SK-MEL-5 (cell line): ENCODE measurements at regions not wholly inside any gene's neighbourhood (a gene's known extent, or its start where the extent isn't known, plus 50 kb on each side); places are given as distances from the start of the nearest gene placed in this dataset.
"Not testable (repeated sequence)": the region's sequence is repeated elsewhere in the genome, so short reads cannot be mapped to it uniquely, and the experiment has no call there.

Source experiments
- DNase-seq: peaks from one replicate; pipeline ENCODE4 v3.0.0-alpha.2; 2016; ENCODE audit warnings: low read depth, low spot score
- in situ Hi-C: cut with HindIII; loops from 2 replicates; pipeline ENCODE4 v1.10.0; 2016; ENCODE audit warnings: low sequenced_read_pairs, high pct_unique_total_duplicates, low pct_unique_long_range_greater_than_20kb

DNA sequence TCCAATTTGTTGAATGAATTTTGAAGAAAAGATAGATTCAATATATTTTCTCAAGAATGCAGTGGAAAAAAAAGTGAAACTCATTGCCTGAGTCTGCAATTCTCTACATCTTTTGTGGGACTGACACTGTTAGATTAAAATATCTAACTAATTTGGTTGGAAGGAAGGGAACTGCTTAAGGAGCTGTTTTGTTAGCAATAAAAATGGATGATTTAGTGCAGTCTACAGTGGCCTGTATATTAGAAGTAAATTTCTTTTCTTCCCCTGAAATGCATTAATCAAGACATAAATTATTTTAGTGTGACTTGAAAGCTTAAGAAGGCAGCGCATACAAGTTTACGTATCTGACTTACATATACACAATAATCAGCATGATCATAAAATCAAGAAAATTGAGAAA lies 1332.6 kb downstream of the EPHA7 start:
- no peak for DNase-seq
- in situ Hi-C loops, result no loop called here

DNA sequence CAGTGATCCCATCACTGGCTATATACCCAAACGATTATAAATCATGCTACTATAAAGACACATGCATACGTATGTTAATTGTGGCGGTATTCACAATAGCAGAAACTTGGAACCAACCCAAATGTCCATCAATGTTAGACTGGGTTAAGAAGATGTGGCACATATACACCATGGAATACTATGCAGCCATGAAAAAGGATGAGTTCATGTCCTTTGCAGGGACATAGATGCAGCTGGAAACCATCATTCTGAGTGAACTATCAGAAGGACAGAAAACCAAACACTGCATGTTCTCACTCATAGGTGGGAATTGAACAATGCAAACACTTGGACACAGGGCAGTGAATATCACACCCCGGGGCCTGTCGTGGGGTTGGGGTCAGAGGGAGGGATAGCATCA lies 1335.4 kb downstream of the EPHA7 start:
- DNase-seq, in situ Hi-C loops: not testable (repeated sequence)

- in situ Hi-C loops, result no loop called here
- no peak for DNase-seq
Observed at GRCh38 chr6:92072387-92072786, 1347.0 kb downstream of the EPHA7 start.

DNA sequence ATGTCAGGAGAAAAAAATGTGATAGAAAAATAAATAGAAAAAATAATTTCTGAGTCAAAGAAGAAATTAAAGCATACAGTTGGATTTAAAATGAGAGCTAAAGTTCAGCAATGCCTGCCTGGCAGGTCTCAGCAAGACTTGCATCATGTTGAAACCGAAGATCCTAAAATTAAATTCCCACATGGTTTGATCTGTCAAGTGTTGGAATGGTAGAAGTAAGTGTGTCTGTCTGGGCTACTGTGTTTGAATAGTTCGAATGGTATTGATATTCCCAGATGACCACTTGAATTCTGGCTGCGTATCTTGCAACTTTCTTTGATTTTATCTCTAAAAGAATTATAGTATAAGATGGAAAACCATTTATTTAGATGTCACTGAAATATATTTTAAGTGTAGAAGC lies 1349.6 kb downstream of the EPHA7 start:
- no peak for DNase-seq
- in situ Hi-C loops, result no loop called here

DNA sequence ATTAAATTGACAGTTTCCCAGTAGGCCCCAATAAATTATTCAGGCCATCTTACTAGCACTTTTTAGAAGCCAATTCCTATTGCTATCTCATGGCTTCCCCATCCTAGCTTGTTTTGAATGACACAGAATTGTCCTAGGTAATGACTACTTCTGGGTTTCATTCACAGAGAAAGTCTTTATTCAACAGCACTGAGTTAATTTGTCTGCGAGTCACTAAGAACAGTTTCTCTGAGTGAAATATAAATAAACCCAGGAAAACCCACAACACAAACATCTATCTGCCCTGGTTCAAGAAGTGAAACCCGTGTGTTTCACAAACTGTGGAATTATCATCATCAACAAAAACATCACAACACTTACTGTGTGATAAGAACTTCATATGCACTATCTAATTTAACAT lies 1366.8 kb downstream of the EPHA7 start:
- in situ Hi-C loops, result no loop called here
- DNase-seq, result no peak

DNA sequence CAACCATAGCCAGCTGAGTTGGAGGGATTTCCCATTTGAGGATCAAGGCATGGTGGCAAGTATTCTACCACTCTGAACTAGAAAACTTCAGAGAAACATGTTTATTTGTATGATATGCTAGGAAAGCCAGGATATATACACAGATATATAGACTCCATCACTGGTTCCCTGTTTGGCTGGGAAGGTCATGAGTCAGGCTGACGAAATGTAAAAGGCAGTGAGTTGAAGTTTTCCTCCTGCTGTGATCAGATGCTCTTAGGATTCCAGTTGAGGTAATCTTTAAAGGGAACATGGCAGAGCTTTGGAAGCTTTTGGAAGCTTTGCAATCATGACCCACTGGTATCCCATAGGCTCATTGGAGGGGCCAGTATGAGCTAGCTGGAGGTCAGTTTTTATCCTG lies 1369.1 kb downstream of the EPHA7 start:
- in situ Hi-C loops, result no loop called here
- DNase-seq, result no peak

DNA sequence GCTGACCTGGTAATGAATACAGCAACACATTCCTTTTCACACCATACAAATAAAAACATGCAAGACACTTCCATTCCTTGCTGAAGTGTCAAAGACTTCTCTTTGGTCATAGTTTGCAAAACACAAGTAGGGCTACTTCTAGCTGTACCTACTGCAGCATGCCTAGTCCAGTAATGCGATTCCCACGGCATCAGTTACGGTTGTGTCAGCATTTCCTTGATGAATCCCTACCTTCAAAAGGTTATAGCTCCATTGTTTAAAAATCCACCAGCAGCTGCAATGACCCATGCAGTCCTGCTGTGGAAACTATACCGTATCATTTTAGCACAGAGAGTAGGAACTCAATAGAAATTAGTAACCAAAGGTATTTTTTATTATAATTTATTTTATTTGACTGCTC lies 1371.5 kb downstream of the EPHA7 start:
- in situ Hi-C loops, result no loop called here
- no peak for DNase-seq

DNA sequence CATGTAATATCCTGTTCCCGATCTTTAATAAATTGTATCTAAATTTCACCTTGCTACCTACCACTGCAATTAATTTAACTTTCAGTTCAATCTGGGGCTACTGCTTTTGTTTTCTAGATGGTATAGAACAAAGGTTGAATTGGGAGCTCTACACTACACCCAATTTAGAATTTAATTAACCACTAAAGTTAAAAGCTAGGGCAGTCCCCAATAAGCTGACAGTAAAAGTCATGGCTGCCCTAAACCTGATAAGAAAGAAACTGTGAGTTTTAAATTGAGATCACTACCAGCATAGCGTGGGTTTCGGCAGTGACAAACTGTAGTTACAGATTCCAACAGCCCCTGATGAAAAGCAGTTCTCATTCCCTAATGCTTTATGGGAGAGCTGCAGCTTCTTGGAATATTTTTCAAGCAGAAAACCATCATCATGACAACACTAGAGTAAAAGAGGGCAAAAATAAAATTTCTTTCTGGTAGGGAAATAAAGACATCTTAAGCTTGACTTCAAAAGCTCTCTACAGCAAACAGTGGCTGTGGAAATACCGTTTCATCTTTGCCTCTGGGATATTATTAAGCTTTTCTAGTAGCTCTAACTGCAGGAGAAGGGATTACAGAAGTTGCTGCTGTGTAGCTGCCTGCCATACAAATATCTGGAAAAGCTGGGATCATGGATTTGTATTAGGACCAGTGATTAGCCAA lies 1372.1 kb downstream of the EPHA7 start:
- DNase-seq, result no peak
- in situ Hi-C loops, result no loop called here

GRCh38 chr6:92044312-92044711 lies 1375.0 kb downstream of the EPHA7 start:
- in situ Hi-C loops, result no loop called here
- no peak for DNase-seq

DNA sequence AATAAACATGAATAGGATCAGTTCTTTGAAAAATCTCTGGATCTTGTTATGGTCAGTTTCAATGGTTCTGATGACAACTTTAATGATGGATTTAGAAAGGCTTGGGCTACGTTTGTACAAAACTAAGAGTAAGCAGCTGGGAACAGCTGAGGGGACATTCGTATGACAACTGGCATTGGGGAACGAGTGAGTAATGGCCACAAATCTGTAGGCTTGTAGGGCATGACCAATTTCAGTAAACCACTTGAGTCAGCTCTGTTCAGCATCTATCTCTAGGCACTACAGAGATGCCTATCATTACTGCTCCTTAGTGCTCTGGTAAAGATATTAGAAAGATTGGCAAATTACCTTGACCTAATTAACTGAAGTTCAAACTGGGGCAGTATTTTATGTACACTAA lies 1375.6 kb downstream of the EPHA7 start:
- in situ Hi-C loops, result no loop called here
- DNase-seq, result no peak

DNA sequence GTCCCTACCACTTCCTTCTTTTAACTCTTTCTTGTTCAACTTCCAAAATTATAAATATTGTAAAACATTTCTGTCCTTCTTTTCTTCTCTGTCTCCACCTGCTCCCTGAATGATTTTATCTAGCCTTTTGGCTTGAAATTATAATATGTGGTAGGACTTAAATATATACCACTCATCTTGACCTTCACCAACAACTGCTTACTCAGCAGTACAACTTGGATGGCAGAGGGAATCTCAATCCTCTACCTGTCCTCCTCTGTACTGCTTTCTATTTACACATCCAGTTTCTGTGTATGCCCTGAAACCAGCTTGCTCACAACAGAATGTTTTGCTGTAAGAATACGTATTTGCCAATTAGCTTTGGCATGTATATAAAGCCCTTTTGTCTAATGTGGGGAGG lies 1392.5 kb downstream of the EPHA7 start:
- no peak for DNase-seq
- in situ Hi-C loops, result no loop called here

DNA sequence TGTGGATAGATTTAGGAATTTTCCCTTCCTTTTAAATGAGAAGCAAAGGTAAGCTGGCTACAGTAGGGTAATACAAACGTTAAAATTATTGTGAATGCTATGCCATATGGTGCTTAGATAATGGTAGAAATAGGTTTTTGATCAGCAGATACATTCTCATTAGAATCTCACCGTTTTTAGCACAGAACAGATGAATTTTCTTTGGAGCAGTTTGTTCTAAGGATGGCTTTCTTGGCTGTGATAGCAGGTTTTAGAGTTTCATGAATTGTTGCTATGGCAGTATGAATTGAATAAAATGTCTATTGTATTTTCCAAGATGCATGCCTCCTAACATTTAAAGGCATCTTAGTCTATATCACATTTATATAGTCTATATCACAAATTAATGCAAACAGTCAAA lies 1394.5 kb downstream of the EPHA7 start:
- no peak for DNase-seq
- in situ Hi-C loops, result no loop called here

- in situ Hi-C loops, result no loop called here
- DNase-seq, result no peak
Observed at GRCh38 chr6:92024110-92024509, 1395.2 kb downstream of the EPHA7 start.

- DNase-seq, result no peak
- in situ Hi-C loops, result no loop called here
Observed at GRCh38 chr6:92023410-92023966, 1395.9 kb downstream of the EPHA7 start.

GRCh38 chr6:92011681-92012245 lies 1407.6 kb downstream of the EPHA7 start:
- in situ Hi-C loops, result no loop called here
- DNase-seq, result no peak

DNA sequence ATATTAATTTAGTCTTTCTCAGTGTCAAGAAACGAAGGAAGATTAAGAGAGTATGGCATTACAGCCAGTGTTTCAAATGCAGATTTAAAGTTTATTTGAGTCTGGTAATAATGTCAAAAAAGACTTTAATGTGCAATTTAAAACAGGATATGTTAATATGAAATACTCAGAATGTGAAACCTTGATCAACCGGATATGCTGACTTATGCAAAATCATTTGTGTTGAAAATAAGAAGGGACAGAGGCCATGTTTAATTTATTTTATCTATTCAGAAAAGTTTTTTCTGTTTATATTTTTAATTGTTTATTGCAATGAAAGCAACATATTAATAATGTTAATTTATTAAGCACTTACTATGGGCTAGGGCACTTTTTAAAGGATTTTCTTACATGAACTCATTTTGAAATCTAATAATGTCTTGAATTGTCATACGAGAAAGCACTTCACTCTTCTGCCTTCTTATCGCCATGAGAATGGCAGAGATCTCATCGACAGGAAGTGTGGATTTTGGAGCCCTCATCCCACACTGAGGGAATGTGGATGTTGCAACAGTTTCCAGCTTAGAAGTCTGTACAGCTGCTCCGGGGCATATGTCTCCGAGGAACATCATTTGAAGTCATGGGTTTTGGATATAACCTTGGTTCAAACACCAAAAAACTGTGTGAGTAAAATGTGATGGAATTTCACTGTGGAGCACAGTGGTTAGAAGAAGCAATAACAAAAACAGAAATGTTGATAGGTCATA lies 1410.4 kb downstream of the EPHA7 start:
- DNase-seq, result no peak
- in situ Hi-C loops, result no loop called here

DNA sequence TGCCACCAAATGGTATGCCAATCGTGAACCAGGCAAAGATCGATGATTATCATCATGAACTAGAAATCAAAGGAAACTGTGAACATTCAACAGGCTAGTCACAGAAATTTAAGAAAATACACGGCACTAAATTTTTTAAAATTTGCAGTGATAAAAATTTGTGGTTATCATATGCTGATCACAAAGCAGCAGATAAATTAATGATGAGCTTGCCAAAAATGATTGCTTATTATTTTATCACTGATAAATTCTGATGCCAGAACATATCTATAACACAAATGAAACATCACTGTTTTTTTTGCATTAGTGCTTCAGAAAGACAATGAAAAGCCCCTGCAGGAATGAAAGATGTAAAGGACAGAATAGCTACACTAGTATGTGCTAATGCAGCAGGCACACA lies 1413.2 kb upstream of the MAP3K7 start:
- in situ Hi-C loops, result no loop called here
- no peak for DNase-seq

GRCh38 chr6:91994787-91995186 lies 1407.9 kb upstream of the MAP3K7 start:
- in situ Hi-C loops, result no loop called here
- no peak for DNase-seq

GRCh38 chr6:91982559-91982958 lies 1395.7 kb upstream of the MAP3K7 start:
- in situ Hi-C loops, result no loop called here
- DNase-seq, result no peak
